GM18505 (cell line): ENCODE measurements at regions not wholly inside any gene's neighbourhood (a gene's known extent, or its start where the extent isn't known, plus 50 kb on each side); places are given as distances from the start of the nearest gene placed in this dataset.
"Not testable (repeated sequence)": the region's sequence is repeated elsewhere in the genome, so short reads cannot be mapped to it uniquely, and the experiment has no call there.

Source experiments
- ATAC-seq: cut with Tn5 transposase; IDR thresholded peaks from one replicate; pipeline ENCODE4 v1.9.1; 2021; ENCODE audit not compliant: unreplicated experiment
- POLR2A ChIP-seq: IDR thresholded peaks from 4 replicates; pipeline ENCODE4 v1.6.1; 2011; ENCODE audit warnings: borderline replicate concordance; ENCODE audit not compliant: insufficient read depth, insufficient read length; ENCODE audit errors: extremely low read depth

- not testable (repeated sequence) for ATAC-seq
Measured at GRCh38 chr4:67412153-67412712, 133.1 kb downstream of the CENPC start.

GRCh38 chr4:67403342-67403741 is 142.0 kb downstream of the CENPC start:
- TF ChIP-seq POLR2A = no peak
- no peak for ATAC-seq

DNA sequence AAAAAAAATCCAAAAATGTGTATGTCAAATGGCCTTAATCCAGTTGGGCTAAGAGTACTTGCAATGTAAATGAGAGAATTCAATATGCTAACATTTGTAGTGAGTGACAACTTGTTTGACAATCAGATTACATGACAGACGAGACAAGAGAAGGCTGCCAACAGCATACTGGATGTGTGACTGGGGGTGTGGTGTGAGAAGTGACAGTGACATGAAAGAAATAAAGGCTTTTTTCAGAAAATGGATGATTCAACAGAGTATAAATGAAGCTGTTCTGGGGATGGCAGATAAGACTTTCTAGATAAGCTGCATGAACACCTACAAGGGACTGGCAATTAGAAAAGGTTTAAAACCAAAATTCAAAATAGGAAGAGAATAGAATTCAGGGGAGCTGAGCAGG is 143.4 kb downstream of the CENPC start:
- TF ChIP-seq POLR2A = no peak
- no peak for ATAC-seq

DNA sequence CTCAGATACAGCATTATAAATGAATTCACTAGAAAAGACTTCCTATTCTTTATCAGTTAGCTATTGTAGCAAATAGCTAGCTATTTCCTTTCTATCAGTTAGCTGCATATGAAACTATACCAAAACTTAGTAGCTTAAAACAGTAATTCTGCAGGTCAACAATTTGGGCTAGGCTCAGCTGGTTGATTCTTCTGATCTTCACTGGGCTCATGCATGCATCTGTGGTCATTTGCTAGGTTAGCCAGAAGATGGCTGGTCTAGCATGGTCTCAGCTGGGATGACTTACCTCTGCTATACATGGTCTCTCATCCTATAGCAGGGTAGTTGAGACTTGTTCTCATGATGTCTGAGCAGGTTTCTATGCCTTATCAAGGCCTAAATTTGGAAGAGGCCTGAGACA is 147.4 kb downstream of the CENPC start:
- ATAC-seq = no peak
- TF ChIP-seq POLR2A = no peak

GRCh38 chr4:67397031-67397430 is 148.3 kb downstream of the CENPC start:
- TF ChIP-seq POLR2A = no peak
- no peak for ATAC-seq

- TF ChIP-seq POLR2A = no peak
- no peak for ATAC-seq
Measured at GRCh38 chr4:67396008-67396407, 149.3 kb downstream of the CENPC start.

DNA sequence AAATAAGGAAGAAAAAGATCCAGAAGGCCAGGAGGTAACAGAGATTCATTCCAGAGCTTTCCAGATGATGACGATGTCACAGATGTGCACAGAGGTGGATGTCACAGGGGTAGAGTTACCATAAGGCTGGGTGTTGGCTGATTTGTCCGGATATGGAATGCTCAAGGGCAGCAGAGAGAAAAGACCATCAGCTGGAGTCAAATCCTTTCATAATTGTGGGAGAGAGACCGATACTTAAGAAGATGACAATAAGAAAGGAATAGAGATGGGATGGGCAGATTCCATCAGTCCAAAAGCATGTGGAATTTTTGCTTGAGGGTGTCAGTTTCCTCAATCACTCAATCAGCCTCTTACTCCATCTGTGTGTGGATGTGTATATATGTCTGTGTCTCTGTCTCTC is 150.4 kb downstream of the CENPC start:
- no peak for TF ChIP-seq POLR2A
- ATAC-seq = no peak

- no peak for TF ChIP-seq POLR2A
- no peak for ATAC-seq
Measured at GRCh38 chr4:67393699-67394281, 151.5 kb downstream of the CENPC start.

DNA sequence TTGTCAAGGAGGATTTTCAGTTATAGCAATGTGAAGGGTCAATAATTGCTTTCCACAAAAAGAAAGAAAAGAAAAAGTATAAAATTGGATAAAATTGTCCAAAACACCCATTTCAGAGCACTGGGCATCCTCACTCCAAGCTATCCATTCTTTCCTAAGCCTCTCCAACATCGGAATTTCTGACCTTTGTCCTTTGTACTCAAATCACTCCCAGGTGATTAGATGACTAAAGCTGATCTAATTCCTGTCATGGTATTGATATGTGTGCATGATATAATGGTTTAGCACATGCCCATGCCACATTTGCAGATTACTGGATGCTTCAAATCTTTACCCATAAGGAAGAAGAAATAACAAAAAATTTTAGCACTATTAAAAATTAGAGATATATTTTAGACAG is 152.3 kb downstream of the CENPC start:
- no peak for ATAC-seq
- TF ChIP-seq POLR2A = no peak

- not testable (repeated sequence) for ATAC-seq
Measured at GRCh38 chr4:67381406-67381804, 163.9 kb downstream of the CENPC start.

GRCh38 chr4:67380702-67381405 is 164.4 kb downstream of the CENPC start:
- not testable (repeated sequence) for ATAC-seq

DNA sequence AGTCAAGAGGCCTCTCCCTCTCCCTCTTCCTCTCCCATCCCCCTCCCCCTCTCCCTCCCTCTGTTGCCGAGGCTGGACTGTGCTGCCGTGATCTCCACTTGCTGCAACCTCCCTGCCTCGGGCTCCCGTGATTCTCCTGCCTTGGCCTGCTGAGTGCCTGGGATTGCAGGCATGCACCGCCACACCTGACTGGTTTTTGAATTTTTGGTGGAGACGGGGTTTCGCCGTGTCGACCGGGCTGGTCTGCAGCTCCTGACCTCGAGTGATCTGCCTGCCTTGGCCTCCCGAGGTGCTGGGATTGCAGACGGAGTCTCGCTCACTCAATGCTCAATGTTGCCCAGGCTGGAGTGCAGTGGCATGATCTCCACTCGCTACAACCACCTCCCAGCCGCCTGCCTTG is 165.1 kb downstream of the CENPC start:
- ATAC-seq = no peak
- TF ChIP-seq POLR2A = no peak

GRCh38 chr4:67375291-67375690 is 170.0 kb downstream of the CENPC start:
- no peak for TF ChIP-seq POLR2A
- ATAC-seq = no peak

DNA sequence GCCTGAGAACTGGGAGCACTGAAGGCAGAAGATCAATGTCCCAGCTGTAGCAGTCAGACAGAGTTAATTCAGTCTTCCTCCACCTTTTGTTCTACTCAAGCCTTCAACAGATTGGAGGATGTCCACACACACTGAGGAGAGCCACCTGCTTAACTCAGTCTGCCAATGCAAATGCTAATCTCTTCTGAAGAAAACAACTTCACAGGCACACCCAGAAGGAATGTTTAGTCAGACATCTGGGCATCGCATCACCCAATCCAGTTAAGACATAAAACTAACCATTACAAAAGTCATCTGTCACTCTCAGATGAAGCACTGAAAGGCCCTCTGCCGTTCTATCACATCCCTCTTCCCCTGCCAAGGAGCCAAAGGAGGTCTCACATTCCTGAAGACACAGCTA is 173.7 kb downstream of the CENPC start:
- TF ChIP-seq POLR2A = no peak
- no peak for ATAC-seq
